ENCODE measurements at regions not wholly inside any gene's neighbourhood (a gene's known extent, or its start where the extent isn't known, plus 50 kb on each side); places are given as distances from the start of the nearest gene placed in this dataset.

GRCh38 chr9:1320607-1321195, 270.5 kb downstream of the DMRT2 start:
- DNase-seq (ENCODE audit: low read depth in 2 of 3, low spot score in 1 of 3), result no peak

- no peak for DNase-seq (ENCODE audit: low read depth in 2 of 3, low spot score in 1 of 3)
These were observed 277.3 kb downstream of the DMRT2 start for GRCh38 chr9:1327467-1327866.

DNA sequence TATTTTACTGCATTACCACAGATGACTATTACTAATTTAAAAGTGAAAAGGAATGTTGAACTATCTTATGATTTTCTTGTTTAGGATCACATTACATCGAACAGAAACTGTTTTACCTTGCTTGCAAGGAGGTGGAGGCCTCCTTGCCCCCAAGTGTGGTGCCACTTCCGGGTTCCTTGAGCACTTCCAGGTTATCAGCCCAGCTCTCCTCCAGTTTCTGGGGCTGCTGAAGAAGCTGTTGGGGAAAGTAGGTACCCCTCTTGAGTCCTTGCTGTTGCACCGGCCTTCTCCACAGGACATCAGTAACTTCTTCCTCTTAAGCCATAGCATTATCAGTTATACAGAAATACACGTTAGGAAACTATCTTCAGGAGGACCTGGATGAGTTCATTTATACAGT, 278.2 kb downstream of the DMRT2 start:
- no peak for DNase-seq (ENCODE audit: low read depth in 2 of 3, low spot score in 1 of 3)

DNA sequence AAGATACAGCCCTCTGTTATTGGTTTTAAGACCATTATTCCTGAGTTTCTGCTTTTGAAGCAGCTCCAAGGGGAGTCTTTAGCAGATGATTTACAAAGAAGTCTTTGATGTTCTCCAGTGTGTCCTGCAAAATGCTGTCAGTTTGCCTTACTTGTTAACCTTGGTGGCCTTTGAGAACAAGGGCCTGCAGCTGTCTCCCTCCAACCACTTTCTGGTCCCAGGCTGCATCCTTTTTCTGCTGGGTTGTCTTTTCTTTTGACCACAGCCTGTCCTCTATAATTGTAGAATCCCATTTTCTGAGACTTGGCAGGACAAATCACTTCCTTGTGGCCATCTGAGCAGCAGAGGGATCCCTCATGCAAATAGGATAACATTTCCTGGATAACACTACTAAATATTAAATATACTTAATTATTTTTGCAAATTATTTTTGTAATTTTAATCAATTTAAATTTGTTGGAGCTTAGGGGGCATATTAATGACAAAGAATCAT, 281.4 kb downstream of the DMRT2 start:
- DNase-seq (ENCODE audit: low read depth in 2 of 3, low spot score in 1 of 3), result no peak

DNA sequence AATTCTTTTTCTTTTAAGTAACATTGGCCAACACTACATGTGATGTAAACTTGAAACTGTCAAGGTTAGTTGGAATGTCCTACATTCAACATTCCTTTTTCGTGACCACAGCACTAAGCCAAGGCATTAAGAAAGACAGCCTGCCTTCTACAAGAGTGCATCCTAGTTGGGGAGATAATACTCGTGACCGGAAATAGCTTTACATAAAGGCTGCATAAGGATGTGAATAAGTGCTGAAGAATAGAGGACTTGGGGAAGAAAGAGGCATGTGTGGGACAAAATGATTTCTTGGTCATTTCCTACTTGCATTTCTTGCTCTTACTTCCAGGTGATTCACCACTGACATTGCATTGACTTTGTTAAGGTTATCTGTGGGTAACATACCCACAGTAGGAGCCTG, 282.0 kb downstream of the DMRT2 start:
- DNase-seq (ENCODE audit: low read depth in 2 of 3, low spot score in 1 of 3), result no peak

DNA sequence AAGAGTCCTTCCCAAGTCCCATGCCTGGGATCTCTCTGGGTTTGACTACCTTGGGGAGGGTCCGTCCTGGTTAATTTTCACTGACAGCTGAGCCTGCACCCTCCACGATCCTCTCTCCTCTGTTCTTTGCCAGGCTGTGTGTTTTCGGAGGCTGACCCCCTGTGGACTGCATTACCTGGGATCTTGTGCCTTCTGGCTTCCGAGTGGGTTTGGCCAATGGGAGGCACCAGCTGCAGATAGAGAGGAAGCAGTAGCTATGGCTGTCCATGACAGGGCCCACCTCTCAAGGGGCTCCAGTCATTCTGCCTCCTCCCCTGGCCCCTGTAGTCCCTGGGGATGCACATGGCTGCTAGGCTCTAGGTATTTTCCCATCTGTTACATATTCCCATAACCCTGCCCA, 285.0 kb downstream of the DMRT2 start:
- DNase-seq (ENCODE audit: low read depth in 2 of 3, low spot score in 1 of 3), result no peak

- no peak for DNase-seq (ENCODE audit: low read depth in 2 of 3, low spot score in 1 of 3)
These were observed 287.0 kb downstream of the DMRT2 start for GRCh38 chr9:1337169-1337568.

DNA sequence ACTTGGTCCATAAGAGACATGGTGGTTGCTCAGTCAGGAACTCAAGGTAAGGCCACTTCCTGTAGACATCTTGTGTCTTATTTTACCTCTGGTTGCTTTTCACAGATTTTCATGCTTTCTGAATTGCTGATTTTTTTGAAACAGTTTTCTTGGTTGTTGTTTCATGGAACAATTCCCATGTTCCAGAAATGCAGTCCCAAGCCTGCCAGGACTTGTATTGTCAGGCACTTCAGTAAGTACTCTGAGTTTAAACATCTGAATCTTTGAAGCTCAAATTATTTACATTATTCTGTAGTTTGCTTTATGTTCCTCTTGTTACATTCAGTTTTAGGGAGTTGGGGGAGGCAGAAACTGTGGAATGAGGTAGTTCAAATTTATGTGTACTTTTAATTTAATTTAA, 290.2 kb downstream of the DMRT2 start:
- no peak for DNase-seq (ENCODE audit: low read depth in 2 of 3, low spot score in 1 of 3)

DNA sequence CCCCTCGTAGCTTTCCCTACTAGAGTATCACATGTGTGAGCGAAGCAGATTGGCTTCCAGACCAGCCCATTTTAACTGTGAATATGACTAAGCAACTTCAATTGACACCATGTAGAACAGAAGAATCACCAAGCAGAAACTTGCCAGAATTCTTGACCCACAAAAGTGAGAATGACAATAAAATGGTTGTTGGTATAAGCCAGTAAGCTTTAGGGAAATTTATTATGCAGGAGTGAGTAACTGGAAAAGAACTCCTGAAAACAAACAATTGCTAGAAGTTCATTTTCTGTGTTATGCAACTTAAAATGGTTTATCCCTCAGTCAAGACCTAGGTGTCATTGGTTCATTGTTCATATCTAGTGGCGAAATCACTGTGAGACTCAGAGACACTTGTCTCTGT, 303.1 kb downstream of the DMRT2 start:
- no peak for DNase-seq (ENCODE audit: low read depth in 2 of 3, low spot score in 1 of 3)

DNA sequence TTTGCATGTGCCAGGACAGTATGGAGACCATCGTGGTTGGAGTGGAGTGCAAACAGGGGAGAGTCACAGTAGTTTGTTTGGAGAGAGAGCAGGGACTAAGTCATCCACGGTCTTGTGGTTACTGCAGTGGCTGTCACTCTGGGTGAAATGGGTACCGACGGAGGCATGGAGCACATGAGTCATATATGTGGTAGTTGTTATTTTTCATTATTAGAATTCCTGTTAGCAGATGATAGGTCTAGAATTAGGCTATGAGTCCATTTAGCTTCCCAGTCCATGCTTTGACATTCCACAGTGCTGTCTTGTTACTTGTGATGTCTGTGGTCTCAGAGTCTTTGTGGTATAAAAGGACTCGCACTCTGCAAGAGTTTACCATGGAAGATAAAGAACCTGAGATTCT, 303.9 kb downstream of the DMRT2 start:
- no peak for DNase-seq (ENCODE audit: low read depth in 2 of 3, low spot score in 1 of 3)

DNA sequence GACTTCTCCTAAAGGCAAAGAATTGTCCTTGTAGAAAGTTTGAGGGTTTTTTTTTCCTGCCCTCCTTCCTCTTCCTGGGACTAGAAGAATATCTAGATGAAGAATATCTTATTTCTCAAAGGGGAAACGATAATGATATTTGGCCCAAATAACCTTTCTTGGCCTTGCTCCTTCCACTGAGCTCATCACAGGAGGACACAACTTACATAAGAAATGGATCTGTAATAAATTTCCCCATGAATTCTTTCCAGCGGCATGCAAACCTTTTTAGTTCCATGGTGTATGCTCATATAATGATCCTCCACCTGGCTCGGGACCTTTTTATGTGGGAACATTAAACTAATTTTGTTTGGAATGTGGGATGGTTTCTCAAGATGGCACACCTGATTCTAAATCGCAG, 304.4 kb downstream of the DMRT2 start:
- no peak for DNase-seq (ENCODE audit: low read depth in 2 of 3, low spot score in 1 of 3)

- DNase-seq (ENCODE audit: low read depth in 2 of 3, low spot score in 1 of 3), result no peak
These were observed 305.5 kb downstream of the DMRT2 start for GRCh38 chr9:1355656-1356055.

DNA sequence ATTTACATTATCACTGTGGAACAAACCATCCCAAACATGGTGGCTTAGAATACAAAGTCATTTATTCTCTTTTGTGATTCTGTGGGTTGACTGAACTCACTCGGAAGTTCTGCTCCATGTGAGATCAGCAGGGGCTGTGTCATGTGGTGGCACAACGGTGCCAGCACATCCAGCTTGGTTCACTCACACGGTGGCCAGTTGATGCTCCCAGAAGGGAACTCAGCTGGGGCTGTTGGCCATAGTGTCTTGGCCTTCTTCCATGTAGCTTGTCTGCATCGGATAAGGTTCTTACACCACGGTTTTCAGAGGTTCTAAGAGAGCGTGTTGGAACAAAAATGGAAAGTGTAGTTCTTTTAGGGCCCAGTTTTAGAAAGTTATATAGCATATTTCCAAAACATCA, 312.7 kb downstream of the DMRT2 start:
- no peak for DNase-seq (ENCODE audit: low read depth in 2 of 3, low spot score in 1 of 3)

DNA sequence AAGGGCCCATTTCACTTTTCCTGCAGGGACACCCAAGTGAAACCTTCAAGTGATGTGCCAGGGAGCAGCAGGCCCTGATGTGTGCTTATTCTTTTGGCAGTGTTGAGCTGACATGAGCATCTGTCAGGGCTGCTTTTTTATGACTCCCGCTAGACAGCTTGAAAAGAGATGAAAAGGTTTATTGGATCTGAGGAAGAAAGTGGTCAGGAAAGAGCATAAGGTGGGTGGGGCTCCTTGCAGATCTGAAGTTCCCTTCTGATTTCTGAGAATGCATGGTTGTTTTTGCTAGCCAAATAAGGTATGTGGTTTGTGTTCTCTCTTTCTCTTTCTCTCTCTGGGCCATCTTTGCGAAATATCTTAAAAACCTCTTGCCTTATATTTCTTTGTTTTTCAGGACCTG, 316.1 kb downstream of the DMRT2 start:
- DNase-seq (ENCODE audit: low read depth in 2 of 3, low spot score in 1 of 3), result no peak

GRCh38 chr9:1369297-1369696, 319.1 kb downstream of the DMRT2 start:
- no peak for DNase-seq (ENCODE audit: low read depth in 2 of 3, low spot score in 1 of 3)

DNA sequence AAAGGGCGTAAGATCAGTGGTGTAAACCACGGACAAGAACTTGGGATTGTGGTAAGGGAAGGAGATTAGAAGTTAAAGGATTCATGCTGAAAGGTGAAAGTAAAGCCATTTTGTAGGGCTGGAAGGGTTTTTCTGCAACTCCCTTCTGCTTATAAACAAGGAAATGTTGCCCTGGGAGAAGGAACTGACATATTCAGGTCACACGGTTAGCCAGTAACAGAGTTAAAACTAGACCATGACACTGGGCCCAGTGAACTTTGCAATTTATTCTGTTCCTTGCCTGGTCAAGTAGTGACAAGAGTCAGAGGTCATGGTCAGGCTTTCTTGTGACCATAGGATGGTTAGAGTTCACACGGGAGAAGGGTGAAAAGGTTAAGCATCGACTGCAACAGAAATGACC, 323.3 kb downstream of the DMRT2 start:
- DNase-seq (ENCODE audit: low read depth in 2 of 3, low spot score in 1 of 3), result no peak

GRCh38 chr9:1383899-1384455, 333.8 kb downstream of the DMRT2 start:
- DNase-seq (ENCODE audit: low read depth in 2 of 3, low spot score in 1 of 3), result no peak

- DNase-seq (ENCODE audit: low read depth in 2 of 3, low spot score in 1 of 3), result no peak
These were observed 334.7 kb downstream of the DMRT2 start for GRCh38 chr9:1384816-1385215.

DNA sequence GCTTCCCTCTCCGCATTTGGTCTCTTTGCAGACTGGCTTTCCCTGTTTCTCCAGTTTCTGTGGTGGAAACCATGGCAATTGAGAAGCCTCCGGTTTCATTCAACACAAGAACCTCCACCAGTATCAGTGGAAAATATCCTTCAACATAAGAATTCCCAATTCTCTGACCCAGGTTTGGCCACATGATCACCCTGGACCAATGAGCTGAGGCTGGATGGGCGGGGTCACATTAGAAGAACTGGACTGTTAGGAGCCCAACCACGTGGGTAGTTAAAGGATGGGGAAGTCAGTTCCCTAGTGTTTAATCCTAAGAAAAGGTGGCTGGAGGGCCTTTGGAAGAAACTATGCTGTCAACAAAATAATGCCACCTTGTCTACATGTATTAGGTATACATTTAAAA, 336.3 kb downstream of the DMRT2 start:
- DNase-seq (ENCODE audit: low read depth in 2 of 3, low spot score in 1 of 3), result no peak

- DNase-seq (ENCODE audit: low read depth in 2 of 3, low spot score in 1 of 3), result no peak
These were observed 338.1 kb downstream of the DMRT2 start for GRCh38 chr9:1388216-1388615.

DNA sequence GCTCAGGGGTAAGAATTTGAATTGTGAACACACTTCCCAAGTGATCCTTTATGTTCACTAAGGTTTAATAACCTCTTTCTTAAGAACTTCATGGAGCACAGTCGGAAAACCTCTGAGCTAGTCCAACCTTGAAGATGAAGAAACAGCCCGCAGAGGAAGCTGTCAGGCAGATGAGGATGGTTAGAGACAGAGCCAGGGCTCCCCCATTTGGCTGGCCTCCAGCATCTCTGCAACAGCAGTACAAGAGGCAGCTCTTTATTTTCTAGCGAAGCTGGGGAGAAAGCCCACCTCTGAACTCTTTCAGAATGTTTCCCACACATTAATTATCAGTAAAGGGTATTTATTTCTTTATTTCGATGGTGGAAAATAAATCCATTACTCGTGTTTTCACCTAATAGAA, 350.8 kb downstream of the DMRT2 start:
- no peak for DNase-seq (ENCODE audit: low read depth in 2 of 3, low spot score in 1 of 3)

DNA sequence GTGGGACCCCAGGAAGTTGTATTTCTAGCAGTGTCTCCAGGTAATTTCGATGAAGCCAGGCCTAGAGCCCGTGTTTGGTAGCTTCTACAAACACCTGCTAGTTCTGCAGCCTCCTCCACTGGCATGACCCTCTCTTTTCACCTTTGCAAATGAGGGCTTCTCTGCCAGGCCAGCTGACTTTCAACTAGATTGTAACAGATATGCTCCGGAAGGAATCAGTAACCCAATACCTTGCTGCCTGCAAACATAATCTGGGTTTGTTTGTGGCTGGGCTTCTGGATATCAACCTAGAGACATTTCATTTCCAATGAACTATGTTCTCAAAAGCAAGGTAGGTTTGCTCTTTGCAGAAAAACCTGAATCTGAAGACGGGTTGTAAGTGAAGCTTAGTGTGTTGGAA, 354.8 kb downstream of the DMRT2 start:
- no peak for DNase-seq (ENCODE audit: low read depth in 2 of 3, low spot score in 1 of 3)

DNA sequence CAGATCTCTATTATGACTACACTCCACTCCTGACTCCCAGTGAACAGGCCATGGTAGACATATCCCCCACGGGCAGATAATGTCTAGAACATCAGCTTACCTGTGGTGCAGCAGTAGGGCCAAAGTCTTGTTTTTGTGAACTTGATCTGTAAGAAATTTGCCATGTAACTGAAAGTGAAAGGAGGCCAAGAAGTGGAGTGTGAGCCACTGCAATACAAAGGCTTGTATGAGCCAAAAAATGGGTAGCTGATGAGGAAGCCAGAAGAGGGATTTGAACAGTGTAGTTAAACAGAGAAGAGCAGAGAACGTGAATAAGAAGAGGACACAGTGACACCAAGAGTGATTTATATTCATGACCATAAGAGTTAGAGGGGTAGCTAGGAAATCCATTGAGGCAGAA, 361.7 kb downstream of the DMRT2 start:
- DNase-seq (ENCODE audit: low read depth in 2 of 3, low spot score in 1 of 3), result no peak

All from stimulated activated CD4-positive, alpha-beta T cell treated with anti-CD3 and anti-CD28 coated beads, Interleukin-12 subunit alpha, Interleukin-12 subunit beta, amount 100 ng/mL, for 48 hours (primary cell).